GM12865 (cell line): ENCODE measurements at regions not wholly inside any gene's neighbourhood (a gene's known extent, or its start where the extent isn't known, plus 50 kb on each side); places are given as distances from the start of the nearest gene placed in this dataset.

Experiments
- DNase-seq: peaks from one replicate; pipeline ENCODE4 v3.0.0; 2010; ENCODE audit warnings: low read depth
- H3K4me3 ChIP-seq: 2 replicates; pipeline ENCODE4 v1.5.1; 2011; ENCODE audit warnings: mild to moderate bottlenecking, low read depth, low read length, control low read depth
- CTCF ChIP-seq: IDR thresholded peaks from 2 replicates; pipeline ENCODE4 v1.5.1; 2011; ENCODE audit warnings: low read length, control low read depth, low read depth, inconsistent platforms; ENCODE audit not compliant: insufficient read depth; ENCODE audit errors: missing control alignments

- no peak for DNase-seq
- no peak overlapping the region for H3K4me3 ChIP-seq
- no peak for TF ChIP-seq CTCF
These were observed 946.8 kb downstream of the TUSC7 start for GRCh38 chr3:117656391-117656790.

- no peak overlapping the region for H3K4me3 ChIP-seq
- DNase-seq, result no peak
- no peak for TF ChIP-seq CTCF
These were observed 947.7 kb downstream of the TUSC7 start for GRCh38 chr3:117657278-117657677.

- no peak for TF ChIP-seq CTCF
- DNase-seq, result no peak
These were observed 951.6 kb downstream of the TUSC7 start for GRCh38 chr3:117660941-117661817.

GRCh38 chr3:117661818-117662095, 952.2 kb downstream of the TUSC7 start:
- TF ChIP-seq CTCF, result no peak
- no peak for DNase-seq
- H3K4me3 ChIP-seq, result no peak overlapping the region

More at GRCh38 chr3:117660941-117661817, 951.6 kb downstream of the TUSC7 start:
- H3K4me3 ChIP-seq, result no peak overlapping the region

GRCh38 chr3:117665296-117665695, 955.7 kb downstream of the TUSC7 start:
- no peak for TF ChIP-seq CTCF
- DNase-seq, result no peak
- H3K4me3 ChIP-seq, result no peak overlapping the region

- no peak for TF ChIP-seq CTCF
- DNase-seq, result no peak
- no peak overlapping the region for H3K4me3 ChIP-seq
These were observed 956.7 kb downstream of the TUSC7 start for GRCh38 chr3:117666325-117666724.

GRCh38 chr3:117666812-117667211, 957.2 kb downstream of the TUSC7 start:
- DNase-seq, result no peak
- no peak overlapping the region for H3K4me3 ChIP-seq
- TF ChIP-seq CTCF, result no peak
